Mesothelial cell of epicardium (in vitro differentiated cells): ENCODE measurements at regions not wholly inside any gene's neighbourhood (a gene's known extent, or its start where the extent isn't known, plus 50 kb on each side); places are given as distances from the start of the nearest gene placed in this dataset.

Source experiments
- DNase-seq, 2 experiments: peaks; one replicate each; pipeline ENCODE4 v3.0.0; 2021; ENCODE audit warnings: low spot score in 2 of 2; ENCODE audit not compliant: unreplicated experiment in 2 of 2
- H3K27ac Mint-ChIP-seq: 2 replicates; pipeline ENCODE4 v1.8.0; 2021; ENCODE audit warnings: mixed read lengths
- H3K27me3 Mint-ChIP-seq: 2 replicates; pipeline ENCODE4 v1.8.0; 2021; ENCODE audit warnings: low read depth, mixed read lengths
- H3K36me3 Mint-ChIP-seq: 2 replicates; pipeline ENCODE4 v1.8.0; 2021; ENCODE audit warnings: mixed read lengths
- H3K4me1 Mint-ChIP-seq: 2 replicates; pipeline ENCODE4 v1.8.0; 2021; ENCODE audit warnings: mixed read lengths
- H3K4me3 Mint-ChIP-seq: 2 replicates; pipeline ENCODE4 v1.8.0; 2021; ENCODE audit warnings: mild to moderate bottlenecking, moderate library complexity, mixed read lengths
- H3K9me3 Mint-ChIP-seq: 2 replicates; pipeline ENCODE4 v1.8.0; 2021; ENCODE audit warnings: mixed read lengths
- TF ChIP-seq, protein P1 (sequence below): fragments of 200-600 bp; sonication (generic); IDR thresholded peaks from one replicate; pipeline ENCODE4 v1.5.0; 2021; ENCODE audit warnings: antibody characterized with exemption; ENCODE audit not compliant: unreplicated experiment

DNA sequence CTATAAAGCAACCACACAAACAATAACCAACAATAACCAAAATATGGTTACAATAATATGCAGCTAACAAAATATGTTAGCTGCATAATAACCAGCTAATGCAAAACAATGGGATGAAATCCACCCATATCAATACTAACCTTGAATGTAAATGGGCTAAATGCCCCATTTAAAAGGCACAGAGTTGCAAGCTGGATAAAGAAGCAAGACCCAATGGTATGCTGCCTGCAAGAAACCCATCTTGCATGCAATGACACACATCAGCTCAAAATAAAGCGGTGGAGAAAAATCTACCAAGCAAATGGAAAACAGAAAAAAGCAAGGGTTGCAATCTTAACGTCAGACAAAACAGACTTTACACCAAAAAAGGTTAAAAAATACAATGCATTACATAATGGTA is 316.5 kb upstream of the NR5A2 start:
- Mint-ChIP-seq H3K27ac (no peak overlapping the region), H3K36me3 (no peaks in the 10 kb centered on the region), H3K27me3 (no peaks in the 10 kb centered on the region), H3K4me1 (no peaks in the 10 kb centered on the region), H3K9me3 (peaks cover 45% of the 10 kb centered on the region), H3K4me3 (no peak overlapping the region)
- TF ChIP-seq, protein P1, sequence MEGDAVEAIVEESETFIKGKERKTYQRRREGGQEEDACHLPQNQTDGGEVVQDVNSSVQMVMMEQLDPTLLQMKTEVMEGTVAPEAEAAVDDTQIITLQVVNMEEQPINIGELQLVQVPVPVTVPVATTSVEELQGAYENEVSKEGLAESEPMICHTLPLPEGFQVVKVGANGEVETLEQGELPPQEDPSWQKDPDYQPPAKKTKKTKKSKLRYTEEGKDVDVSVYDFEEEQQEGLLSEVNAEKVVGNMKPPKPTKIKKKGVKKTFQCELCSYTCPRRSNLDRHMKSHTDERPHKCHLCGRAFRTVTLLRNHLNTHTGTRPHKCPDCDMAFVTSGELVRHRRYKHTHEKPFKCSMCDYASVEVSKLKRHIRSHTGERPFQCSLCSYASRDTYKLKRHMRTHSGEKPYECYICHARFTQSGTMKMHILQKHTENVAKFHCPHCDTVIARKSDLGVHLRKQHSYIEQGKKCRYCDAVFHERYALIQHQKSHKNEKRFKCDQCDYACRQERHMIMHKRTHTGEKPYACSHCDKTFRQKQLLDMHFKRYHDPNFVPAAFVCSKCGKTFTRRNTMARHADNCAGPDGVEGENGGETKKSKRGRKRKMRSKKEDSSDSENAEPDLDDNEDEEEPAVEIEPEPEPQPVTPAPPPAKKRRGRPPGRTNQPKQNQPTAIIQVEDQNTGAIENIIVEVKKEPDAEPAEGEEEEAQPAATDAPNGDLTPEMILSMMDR, result no peak
- no peak for DNase-seq

- peaks cover 5% of the 10 kb centered on the region for H3K27me3 Mint-ChIP-seq
- DNase-seq, result no peak
- no peak overlapping the region for H3K4me3 Mint-ChIP-seq
- H3K27ac Mint-ChIP-seq, result no peak overlapping the region
- peaks cover 28% of the 10 kb centered on the region for H3K9me3 Mint-ChIP-seq
- TF ChIP-seq, protein P1, result no peak
- H3K4me1 Mint-ChIP-seq, result no peaks in the 10 kb centered on the region
- no peaks in the 10 kb centered on the region for H3K36me3 Mint-ChIP-seq
Observed at GRCh38 chr1:199716729-199717128, 310.8 kb upstream of the NR5A2 start.

DNA sequence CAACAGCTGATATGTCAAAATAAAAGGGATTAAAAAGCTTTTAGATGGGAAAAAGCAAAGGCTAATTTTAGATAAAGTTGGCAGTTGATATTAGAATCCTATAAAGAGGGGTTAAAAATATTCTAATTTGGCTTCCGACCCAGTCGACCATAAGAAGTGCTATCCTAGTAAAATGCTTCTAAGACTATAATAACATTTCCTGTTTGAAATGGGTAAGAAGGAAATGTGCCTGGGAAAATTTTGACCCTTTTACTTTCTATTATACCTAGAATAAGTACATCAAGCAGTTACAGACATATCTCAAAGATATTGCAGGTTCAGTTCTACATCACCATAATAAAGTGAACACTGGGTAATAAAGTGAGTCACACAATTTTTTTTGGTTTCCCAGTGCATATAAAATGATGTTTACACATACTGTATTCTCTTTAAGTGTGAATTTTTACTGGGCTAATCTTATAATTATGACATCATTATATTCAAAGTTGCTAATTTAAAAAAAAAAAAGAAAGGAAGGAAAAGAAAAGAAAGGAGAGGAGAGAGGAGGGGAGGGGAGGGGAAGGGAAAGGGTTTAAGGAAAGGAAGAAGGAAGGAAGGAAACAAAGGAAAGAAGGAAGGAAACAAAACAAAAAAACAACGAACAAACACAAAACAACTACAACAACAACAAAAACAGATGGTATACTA is 308.2 kb upstream of the NR5A2 start:
- Mint-ChIP-seq H3K36me3 (no peaks in the 10 kb centered on the region), H3K9me3 (peaks cover 8% of the 10 kb centered on the region), H3K27me3 (peaks cover 5% of the 10 kb centered on the region), H3K27ac (no peak overlapping the region), H3K4me1 (no peaks in the 10 kb centered on the region), H3K4me3 (no peak overlapping the region)
- TF ChIP-seq, protein P1, result no peak
- DNase-seq, result no peak

- no peak for DNase-seq
- TF ChIP-seq, protein P1, result no peak
- no peaks in the 10 kb centered on the region for H3K9me3 Mint-ChIP-seq
- H3K27me3 Mint-ChIP-seq, result peaks cover 5% of the 10 kb centered on the region
- H3K27ac Mint-ChIP-seq, result no peak overlapping the region
- H3K4me3 Mint-ChIP-seq, result no peak overlapping the region
- H3K4me1 Mint-ChIP-seq, result no peaks in the 10 kb centered on the region
- H3K36me3 Mint-ChIP-seq, result no peaks in the 10 kb centered on the region
Observed at GRCh38 chr1:199720496-199720895, 307.0 kb upstream of the NR5A2 start.

GRCh38 chr1:199721001-199721400 is 306.5 kb upstream of the NR5A2 start:
- TF ChIP-seq, protein P1, result no peak
- no peak for DNase-seq
- H3K36me3 Mint-ChIP-seq, result no peaks in the 10 kb centered on the region
- peaks cover 5% of the 10 kb centered on the region for H3K27me3 Mint-ChIP-seq
- no peak overlapping the region for H3K27ac Mint-ChIP-seq
- H3K4me3 Mint-ChIP-seq, result no peak overlapping the region
- no peaks in the 10 kb centered on the region for H3K9me3 Mint-ChIP-seq
- H3K4me1 Mint-ChIP-seq, result no peaks in the 10 kb centered on the region
